ENCODE measurements at regions not wholly inside any gene's neighbourhood (a gene's known extent, or its start where the extent isn't known, plus 50 kb on each side); places are given as distances from the start of the nearest gene placed in this dataset.
A peak's percentile ranks its signal among the peaks of the same experiment; 100 is the strongest.
"Not testable (repeated sequence)": the region's sequence is repeated elsewhere in the genome, so short reads cannot be mapped to it uniquely, and the experiment has no call there.

- peak; percentile 42 for DNase-seq (ENCODE audit: low read depth)
Observed at GRCh38 chr9:87201351-87201751, 254.0 kb upstream of the GAS1 start.

- peak; percentile 60 for DNase-seq (ENCODE audit: low read depth)
Observed at GRCh38 chr9:87206064-87206661, 258.9 kb upstream of the GAS1 start.

- DNase-seq (ENCODE audit: low read depth): not testable (repeated sequence)
Observed at GRCh38 chr9:87210658-87211057, 263.4 kb upstream of the GAS1 start.

GRCh38 chr9:87211669-87212068 is 264.4 kb upstream of the GAS1 start:
- DNase-seq (ENCODE audit: low read depth): no peak

GRCh38 chr9:87212605-87213021 is 265.3 kb upstream of the GAS1 start:
- no peak for DNase-seq (ENCODE audit: low read depth)

- DNase-seq (ENCODE audit: low read depth): no peak
Observed at GRCh38 chr9:87213948-87214347, 266.6 kb upstream of the GAS1 start.

- DNase-seq (ENCODE audit: low read depth): no peak
Observed at GRCh38 chr9:87214991-87215390, 267.7 kb upstream of the GAS1 start.

GRCh38 chr9:87216036-87216435 is 268.7 kb upstream of the GAS1 start:
- no peak for DNase-seq (ENCODE audit: low read depth)

- no peak for DNase-seq (ENCODE audit: low read depth)
Observed at GRCh38 chr9:87216897-87217455, 269.7 kb upstream of the GAS1 start.

GRCh38 chr9:87223392-87224246 is 274.0 kb upstream of the DAPK1 start:
- DNase-seq (ENCODE audit: low read depth): peak; percentile 49

GRCh38 chr9:87226896-87227295 is 270.8 kb upstream of the DAPK1 start:
- DNase-seq (ENCODE audit: low read depth): no peak

- DNase-seq (ENCODE audit: low read depth): no peak
Observed at GRCh38 chr9:87227456-87227855, 270.2 kb upstream of the DAPK1 start.

GRCh38 chr9:87229108-87229507 is 268.6 kb upstream of the DAPK1 start:
- DNase-seq (ENCODE audit: low read depth): no peak

- no peak for DNase-seq (ENCODE audit: low read depth)
Observed at GRCh38 chr9:87233431-87233830, 264.2 kb upstream of the DAPK1 start.

GRCh38 chr9:87233899-87234455 is 263.7 kb upstream of the DAPK1 start:
- DNase-seq (ENCODE audit: low read depth): no peak

- DNase-seq (ENCODE audit: low read depth): no peak
Observed at GRCh38 chr9:87234854-87235253, 262.8 kb upstream of the DAPK1 start.

GRCh38 chr9:87236546-87236945 is 261.1 kb upstream of the DAPK1 start:
- no peak for DNase-seq (ENCODE audit: low read depth)

GRCh38 chr9:87237336-87237735 is 260.3 kb upstream of the DAPK1 start:
- DNase-seq (ENCODE audit: low read depth): no peak

GRCh38 chr9:87238545-87238944 is 259.1 kb upstream of the DAPK1 start:
- DNase-seq (ENCODE audit: low read depth): no peak

GRCh38 chr9:87239312-87239711 is 258.4 kb upstream of the DAPK1 start:
- DNase-seq (ENCODE audit: low read depth): no peak

- no peak for DNase-seq (ENCODE audit: low read depth)
Observed at GRCh38 chr9:87243602-87244001, 254.1 kb upstream of the DAPK1 start.

- DNase-seq (ENCODE audit: low read depth): no peak
Observed at GRCh38 chr9:87245271-87245670, 252.4 kb upstream of the DAPK1 start.

GRCh38 chr9:87247097-87247496 is 250.6 kb upstream of the DAPK1 start:
- DNase-seq (ENCODE audit: low read depth): no peak

Measured in GM04503 (cell line).